T follicular helper cell (primary cell): ENCODE measurements at regions not wholly inside any gene's neighbourhood (a gene's known extent, or its start where the extent isn't known, plus 50 kb on each side); places are given as distances from the start of the nearest gene placed in this dataset.
"Not testable (repeated sequence)": the region's sequence is repeated elsewhere in the genome, so short reads cannot be mapped to it uniquely, and the experiment has no call there.

Experiments used
- DNase-seq: peaks from one replicate; pipeline ENCODE4 v3.0.0-alpha.2; 2020; ENCODE audit warnings: low read depth

DNA sequence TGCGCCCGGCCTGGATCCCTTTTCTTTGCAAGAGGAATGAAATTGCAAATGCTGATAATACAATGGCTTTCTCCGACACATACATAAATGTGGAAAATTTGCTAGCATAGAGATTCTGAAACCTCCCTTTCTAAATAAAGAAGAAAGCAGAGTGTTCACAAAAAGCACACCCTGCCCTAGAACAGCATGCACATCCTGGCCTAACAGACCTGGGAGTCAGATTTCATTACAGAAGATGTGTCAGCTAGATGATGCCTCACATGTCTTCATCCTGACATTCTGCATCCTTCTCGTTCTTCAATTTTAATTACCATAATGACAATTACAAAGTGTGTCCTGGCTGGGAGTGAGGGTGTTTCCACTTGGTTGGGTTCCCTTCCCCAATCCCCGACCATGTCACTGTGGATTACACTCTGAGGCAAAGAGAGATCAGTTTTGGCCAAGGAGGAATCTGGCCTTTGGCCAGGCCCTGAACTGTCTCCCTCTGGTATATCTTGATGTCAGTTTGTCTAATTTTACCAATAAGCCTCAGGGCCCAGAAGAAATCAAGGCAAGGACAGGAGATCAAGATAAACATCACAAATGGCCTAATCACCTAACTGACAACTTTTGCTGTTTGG, 104.9 kb upstream of the SPATA12 start:
- no peak for DNase-seq

DNA sequence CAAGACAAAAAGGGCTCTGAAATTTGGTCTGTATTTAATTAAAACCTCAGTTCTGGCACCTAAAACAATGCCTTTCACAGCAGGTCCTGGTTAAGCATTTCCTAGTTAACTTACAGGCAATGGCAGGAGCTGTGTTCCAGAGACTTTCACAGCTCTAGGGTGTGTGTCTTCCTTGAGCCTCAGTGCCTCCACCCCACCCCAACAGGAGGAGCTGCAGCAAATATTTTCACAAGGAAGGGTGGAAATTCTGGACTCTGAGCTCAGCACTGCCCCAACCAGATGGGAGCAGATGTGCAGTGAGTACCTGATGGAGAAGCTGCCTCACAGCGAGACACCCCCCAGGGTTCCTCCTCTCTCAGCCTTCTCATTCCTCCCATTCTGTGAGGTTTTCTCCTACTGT, 106.3 kb upstream of the SPATA12 start:
- DNase-seq: no peak

DNA sequence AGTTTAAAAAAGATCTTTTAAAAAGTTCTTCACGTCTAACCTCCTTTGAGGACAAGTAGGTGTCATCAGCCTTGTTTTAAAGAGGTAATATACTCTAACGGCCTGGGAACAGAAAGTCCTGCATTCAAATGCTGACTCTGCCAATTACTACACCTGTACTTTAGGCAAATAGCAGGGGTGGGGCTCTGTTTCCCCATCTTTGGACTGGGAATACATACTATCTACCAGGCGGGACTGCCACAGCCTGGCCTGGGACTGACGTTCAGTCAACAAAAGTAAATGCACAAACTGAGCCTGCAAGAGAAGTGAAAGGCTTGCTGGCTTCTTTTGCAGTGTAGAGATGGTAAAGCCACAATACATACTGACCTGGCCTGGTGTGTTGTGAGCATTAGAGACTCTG, 107.6 kb upstream of the SPATA12 start:
- DNase-seq: no peak

DNA sequence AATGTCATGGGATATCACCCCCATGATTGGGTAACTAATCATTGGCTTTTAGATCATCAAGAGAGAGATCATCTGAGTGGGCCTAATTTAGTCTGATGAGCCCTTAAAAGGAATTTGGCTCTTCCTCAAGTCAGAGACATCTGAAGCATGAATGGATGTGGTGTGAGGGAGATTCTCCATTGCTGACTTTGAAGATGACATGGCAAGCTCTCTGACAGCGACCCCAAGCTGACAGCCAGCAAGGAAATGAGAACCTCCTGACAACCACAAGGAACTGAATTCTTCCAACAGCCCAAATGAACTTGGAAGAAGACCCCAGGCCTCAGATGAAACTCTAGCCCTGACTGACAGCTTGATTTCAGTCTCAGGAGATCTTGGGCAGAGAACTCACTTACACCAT, 108.4 kb upstream of the SPATA12 start:
- DNase-seq: no peak

DNA sequence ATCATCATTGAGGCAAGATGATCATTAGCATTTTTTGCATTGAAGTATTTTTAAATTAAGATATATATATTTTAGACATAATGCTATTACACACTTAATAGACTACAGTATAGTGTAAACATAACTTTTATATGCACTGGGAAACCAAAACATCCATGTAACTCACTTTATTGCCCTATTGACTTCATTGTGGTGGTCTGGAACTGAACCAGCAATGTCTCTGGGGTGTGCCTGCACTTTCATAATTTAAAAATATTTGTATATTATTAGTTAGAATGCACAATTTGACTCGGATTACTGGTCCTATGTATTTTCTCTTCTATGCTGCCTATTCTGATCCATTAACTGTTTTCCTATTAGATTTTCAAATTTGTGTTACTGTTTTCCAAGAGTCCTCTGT, 109.1 kb upstream of the SPATA12 start:
- DNase-seq: no peak

DNA sequence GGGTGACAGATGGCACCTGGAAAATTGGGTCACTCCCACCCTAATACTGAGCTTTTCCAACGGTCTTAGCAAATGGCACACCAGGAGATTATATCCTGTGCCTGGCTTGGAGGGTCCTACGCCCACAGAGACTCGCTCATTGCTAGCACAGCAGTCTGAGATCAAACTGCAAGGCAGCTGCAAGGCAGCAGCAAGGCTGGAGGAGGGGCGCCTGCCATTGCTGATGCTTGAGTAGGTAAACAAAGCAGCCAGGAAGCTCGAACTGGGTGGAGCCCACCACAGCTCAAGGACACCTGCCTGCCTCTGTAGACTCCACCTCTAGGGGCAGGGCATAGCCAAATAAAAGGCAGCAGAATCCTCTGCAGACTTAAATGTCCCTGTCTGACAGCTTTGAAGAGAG, 115.1 kb upstream of the SPATA12 start:
- not testable (repeated sequence) for DNase-seq

DNA sequence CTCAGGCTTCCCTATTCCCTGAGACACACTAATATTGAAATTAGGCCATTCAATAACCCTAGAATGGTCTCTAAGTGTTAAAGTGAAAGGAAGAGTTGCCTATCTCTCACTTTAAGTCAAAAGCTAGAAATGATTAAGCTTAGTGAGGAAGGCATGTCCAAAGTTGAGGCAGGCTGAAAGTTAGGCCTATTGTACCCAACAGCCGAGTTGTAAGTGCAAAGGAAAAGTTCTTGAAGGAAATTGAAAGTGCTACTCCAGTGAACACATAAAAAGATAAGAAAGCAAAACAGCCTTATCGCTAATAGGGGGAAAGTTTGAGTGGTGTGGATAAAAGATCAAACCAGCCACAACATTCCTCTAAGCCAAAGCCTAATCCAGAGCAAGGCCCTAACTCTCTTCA, 117.9 kb upstream of the SPATA12 start:
- no peak for DNase-seq

DNA sequence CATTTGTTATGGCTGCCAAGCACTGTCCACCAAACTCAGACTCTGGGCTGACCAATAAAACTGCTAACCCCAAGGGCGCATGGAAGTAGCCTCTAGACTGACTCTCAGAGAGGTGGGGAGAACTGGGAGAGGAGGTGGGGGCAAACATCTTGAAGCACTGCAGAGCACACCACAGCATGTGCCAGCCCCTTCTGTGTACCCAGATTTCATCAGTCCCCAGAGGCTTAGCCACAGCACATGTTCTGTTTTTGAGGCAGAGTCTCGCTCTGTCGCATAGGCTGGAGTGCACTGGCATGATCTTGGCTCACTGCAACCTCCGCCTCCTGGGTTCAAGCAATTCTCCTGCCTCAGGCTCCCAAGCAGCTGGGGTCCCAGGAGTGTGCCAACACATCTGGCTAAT, 119.5 kb upstream of the SPATA12 start:
- DNase-seq: no peak

DNA sequence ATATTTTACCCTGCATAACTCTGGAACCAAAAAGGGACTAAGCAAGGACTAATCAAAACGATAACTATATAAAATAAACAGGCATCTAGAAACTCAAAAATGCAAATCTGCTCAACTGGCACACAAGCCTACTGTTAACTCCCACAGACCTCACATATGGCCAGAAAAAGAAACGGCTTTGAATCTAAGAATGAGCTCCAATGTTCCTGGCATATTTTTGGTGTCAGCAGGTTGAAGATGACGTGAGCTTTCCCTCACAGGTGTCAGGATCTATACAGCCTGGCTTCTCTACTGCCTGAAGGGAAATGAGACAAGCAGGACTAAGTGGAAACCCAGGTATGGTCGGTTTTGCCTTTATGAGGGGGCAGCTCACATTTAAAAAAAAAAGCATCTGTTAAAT, 120.1 kb upstream of the SPATA12 start:
- DNase-seq: no peak

DNA sequence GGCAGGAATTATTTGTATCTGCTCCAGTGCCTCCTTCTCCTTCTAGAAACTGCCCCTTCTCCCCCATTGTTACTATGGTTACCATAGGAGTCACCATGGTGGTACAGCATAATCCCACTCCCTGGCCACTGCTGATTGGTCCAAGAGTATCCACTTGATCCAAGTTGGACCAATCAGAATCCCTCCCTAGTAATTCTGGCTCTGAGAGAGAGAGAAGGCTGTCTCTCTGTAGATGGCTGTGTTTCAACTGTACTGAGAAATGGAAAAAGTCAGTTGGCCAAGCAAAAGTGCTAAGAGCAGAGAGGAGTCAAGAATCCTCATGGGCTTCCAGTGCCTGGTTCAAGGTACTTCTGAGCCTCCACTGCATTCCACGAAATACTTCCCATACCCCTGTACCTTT, 120.6 kb upstream of the SPATA12 start:
- DNase-seq: no peak

DNA sequence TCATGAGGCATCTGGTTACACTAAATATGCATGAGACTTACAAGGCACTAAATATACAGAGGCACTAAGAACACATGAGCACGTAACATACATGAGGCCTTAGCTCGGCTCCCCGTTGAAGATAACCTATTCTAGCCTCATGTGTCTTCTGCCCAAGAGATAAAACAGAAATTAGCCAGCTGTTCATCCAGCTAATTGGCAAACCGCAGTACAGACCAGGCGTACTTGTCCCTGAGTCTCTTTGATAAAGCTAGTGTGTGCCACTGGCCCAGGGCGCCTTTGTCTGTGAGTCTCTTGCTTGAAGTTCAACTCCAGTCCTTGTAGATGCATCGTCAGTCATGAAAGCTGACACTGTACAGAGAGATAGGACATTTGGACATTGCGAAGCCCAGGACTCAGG, 121.9 kb upstream of the SPATA12 start:
- DNase-seq: no peak

DNA sequence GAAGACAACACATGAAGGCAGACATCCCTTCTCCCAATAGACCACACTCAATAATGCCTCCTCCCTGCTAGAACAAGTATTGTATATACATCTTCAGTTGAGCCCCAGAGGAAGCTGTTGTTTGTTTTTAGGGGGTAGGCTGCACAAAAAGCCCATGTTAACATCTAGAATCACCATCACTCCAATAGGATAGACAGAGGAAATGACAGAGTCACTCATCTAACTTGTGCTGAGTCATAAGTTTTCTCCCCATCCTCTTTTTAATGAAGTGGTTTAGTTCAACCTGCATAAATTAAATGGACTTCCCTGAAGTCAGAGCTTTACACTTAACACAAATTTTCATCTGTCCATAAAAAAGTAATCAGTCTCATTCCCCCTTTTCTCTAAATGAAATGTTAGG, 122.9 kb upstream of the SPATA12 start:
- no peak for DNase-seq

DNA sequence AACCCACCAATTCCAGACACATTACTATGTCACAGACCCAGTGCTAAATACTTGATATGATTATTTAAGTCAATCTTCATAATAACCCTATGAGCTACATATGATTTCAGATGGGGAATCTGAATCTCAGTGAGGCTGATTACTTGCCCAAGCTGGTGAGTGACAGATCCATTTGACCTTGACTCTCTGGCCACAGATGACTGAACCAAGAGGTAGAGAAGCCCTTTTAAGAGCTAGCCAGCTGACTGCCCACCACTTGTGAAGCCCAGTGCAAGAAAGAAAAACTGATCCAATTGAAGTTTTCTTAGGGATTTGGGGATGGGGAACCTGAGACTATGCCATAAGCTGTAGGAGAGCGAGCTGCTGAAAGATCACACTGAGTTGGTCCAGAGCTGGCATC, 124.7 kb upstream of the SPATA12 start:
- DNase-seq: no peak

DNA sequence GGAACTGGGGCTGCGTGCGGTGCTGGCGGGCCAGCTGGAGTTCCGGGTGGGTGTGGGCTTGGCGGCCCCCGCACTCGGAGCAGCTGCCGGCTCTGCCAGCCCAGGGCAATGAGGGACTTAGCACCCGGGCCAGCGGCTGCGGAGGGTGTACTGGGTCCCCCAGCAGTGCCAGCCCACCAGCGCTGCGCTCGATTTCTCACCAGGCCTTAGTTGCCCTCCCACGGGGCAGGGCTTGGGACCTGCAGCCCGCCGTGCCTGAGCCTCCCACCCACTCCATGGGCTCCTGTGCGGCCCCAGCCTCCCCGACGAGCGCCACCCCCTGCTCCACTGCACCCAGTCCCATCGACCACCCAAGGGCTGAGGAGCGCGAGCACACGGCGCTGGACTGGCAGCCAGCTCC, 126.0 kb upstream of the SPATA12 start:
- not testable (repeated sequence) for DNase-seq

DNA sequence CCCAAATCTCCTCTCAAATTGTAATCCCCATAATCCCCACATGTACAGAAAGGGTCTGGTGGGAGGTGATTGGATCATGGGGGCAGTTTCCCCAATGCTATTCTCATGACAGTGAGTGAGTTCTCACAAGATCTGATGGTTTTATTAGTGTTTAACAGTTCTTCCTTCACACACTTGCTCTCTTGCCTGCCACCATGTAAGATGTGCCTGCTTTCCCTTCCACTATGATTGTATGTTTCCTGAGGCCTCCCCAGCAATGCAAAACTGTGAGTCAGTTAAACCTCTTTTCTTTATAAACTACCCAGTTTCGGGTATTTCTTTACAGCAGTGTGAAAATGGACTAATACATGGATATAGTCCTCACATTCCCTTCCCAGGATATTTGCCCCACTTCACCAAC, 126.7 kb upstream of the SPATA12 start:
- no peak for DNase-seq

DNA sequence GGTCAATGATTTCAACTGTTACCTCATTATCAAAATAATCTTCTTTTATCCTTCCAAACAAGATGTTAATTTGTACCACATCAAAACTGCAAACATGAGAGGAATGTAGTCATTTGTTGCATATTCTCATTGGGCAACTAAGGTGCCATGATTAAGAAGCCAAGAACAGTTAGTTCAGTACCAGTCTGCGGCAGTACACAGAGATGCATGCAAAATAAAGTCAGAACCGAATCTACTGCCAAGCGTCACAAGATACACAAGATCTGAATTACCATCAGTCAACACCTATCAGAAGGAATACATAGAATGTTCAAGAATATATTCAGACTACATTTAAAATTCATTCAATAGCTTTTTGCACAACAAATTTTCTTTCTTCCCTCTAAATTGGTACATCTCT, 127.6 kb upstream of the SPATA12 start:
- DNase-seq: no peak

DNA sequence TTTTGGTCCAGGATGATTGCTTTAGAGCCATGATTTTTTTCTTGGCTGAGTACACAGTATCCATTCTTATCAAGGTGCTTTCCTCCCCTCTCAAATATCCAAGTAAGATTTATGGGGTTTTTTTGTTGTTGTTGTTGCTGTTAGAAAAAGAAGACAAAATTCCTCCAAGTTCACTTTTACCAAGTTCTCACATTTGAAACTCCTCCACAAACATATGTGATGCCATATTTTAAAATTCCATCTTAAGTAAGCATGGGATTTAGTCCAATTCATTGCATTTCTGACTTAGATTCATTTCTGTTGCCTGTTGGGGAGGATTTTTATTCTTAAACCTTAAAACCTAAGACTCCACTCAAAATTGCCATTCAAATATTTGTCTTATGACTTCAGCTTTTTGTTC, 128.6 kb upstream of the SPATA12 start:
- no peak for DNase-seq

DNA sequence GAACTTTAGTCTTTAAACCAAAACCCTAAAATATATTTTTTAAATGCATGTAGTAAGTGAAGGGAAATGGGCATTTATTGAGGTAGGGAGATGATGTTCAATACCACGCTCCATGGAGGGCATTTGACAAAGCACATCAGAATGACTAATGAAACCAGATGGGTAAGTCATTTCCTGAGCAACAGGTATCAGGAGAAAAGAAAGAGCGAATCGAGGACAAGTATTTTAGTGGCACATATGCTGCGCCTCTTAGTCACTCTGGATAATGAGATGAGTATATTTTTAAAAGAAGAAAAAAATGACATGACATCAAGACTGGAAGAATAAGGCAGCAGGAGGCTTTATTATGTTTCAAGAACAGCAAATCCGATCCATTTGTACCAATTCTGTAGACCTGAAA, 129.0 kb upstream of the ARHGEF3 start:
- DNase-seq: no peak

DNA sequence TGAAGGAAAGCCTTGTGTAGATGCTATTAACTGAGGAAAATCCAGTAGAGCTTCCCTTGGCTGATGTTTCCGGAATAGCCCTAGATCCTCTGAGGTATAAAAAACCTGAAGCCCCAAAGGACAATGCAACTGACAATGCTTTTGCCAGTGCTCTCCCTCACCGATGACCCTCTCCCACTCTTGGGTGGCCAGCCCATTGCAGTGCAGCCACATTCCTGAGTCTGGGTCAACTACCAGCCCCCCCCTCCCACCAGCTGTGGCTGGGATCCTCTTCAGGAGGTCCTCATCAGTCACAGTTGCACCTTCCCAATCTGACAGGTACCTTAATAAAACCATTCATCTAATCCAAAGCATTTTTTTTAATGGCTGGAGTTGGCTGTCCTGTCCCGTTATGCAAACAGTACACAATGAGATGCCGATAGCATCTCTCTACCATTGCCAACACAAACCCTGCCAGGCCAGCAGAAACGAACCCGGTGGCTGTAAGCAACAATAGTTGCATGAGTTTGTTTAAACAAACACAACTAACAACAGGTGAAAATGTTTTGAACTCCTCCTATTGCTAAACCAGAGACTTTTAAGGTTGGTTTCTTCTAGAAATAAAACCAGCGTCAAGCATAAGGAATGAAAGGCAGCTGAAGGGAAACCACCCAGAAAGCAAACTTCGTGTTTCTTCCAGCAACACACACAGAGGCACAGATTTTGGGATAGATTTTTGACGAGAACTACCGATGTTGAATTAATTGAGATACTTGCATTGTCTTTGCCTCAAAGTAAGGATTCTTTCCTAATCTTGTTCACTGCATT, 128.3 kb upstream of the ARHGEF3 start:
- DNase-seq: no peak

DNA sequence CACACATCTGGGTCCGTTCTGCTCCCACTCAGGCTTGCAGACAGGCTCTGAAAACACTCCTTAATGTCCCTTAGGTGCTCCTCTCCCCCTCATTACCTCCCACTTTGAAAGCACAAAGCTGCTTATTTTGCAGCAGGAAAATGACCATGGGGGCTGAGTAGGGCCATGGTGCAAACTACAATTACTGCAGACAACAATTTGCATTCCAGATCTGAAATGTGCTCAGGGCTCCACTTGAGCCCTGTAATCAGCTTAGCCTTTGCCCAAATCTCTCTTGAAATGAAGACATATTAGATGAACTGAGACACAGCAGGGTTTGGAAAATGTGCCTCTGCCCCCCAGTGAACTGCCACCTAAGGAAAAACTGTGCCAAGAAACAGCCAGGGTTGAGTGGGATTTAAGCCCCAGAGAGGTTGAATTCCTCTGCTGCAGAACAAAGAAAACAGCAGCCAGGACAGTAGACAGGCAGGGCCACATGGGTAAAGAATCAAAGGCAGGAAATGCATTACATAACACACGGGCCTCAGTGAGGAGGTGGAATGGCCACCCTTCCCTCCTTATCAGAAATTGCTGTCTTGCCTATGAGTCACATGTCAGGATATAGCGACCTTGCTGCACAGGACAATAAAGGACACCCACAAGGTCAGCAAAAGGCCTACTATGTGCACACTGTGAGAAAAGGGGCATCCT, 126.8 kb upstream of the ARHGEF3 start:
- no peak for DNase-seq

DNA sequence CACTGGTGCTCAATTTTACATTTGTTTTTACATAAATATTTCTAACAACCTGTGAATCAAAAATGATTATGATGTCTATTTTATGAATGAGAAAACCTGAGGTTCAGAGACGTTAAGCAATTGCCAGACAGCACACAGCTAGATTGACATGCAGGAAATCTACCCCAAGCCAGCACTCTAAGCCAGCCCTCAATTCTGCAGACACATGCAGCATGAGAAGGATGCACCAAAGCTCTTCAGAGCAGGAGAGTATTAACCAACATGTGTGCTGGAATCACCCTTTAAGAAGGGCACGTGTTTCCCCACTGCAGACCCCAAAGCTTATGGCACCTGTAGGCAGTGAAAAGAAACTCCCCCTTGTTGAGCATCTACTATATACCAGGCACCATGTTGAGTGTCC, 126.1 kb upstream of the ARHGEF3 start:
- no peak for DNase-seq

DNA sequence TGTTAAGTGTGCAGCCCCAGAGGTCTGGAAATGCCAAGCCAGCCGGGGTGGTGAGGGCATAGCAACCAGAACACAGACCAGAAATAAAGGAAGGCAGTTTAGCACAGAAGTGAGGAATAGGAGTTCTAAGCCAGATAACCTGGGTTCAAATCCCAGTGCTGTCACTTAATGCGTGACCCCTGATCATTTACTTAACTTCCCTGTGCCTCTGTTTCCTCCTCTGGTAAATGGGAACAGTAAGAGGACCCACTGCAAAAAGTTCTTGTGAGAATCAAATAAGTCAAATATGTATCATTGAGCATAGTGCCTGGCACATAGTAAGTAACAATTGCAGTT, 125.2 kb upstream of the ARHGEF3 start:
- no peak for DNase-seq

DNA sequence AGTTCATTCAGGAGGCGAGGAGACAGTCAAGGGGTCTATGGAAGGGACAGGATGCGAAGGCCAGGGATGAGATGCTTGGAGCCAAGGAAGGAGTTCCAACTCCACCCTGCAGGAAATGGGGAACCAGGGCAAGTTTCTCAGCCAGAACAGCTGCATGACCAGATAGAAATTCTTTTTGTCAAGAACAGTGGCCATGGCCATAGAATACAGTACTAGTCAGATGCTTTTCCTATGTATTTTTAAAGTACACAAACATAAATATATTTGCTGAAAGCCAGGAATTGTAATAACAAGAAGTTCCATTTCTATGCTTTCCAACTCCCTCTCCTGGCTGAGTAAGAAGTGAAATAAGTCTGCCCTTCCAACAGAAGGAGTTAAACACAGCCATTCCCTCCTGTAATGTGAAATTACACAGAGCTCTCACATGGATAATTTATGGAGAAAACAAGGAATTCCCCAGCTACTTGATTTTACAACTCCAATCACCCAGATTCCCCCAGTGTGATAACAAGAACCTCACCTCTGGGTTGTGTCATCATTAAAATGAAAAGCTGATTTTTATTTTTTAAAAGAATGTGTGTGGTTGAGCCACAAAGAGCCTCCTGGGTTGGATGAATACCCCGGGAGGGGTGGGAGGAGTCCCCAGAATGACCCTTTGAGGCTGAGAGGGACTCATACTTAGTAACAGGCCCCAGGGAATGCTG, 124.6 kb upstream of the ARHGEF3 start:
- DNase-seq: no peak
